ENCODE measurements at regions not wholly inside any gene's neighbourhood (a gene's known extent, or its start where the extent isn't known, plus 50 kb on each side); places are given as distances from the start of the nearest gene placed in this dataset.

DNA sequence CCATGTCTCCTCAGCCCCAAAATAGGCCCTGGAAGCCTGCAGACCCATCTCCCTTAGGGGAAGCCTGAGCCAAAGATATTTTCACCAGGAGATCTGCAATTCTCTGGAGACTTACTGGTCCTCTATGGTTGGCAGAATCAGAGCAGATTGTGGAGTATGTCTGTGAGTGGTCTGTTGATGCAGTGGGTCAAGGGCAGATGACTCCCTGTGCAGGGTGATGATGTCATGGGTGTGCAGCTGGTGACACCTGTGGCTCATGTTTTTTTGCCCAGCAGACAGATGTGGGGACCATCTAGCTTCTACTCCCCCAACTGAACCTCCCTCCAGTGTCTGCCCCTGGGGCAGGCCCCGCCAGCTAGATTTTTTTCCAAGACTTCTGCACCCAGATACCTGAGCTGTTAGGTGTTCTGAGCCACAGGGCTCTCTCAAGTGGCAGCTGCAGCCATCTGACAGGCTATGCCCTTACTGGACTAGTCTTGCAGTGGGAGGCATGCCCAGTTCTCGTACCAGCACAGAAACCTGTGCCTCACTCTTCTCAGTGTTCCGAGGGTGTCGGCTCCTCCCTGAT is 558.7 kb upstream of the LRRTM1 start:
- ChIA-PET CTCF (no interaction called here), POLR2A (no interaction called here)
- H3K27ac ChIP-seq (ENCODE audit: extremely low read depth, low read depth, low read length), result no peak overlapping the region
- H3K4me1 ChIP-seq (ENCODE audit: control insufficient read depth, insufficient read depth, low read length), result no peaks in the 10 kb centered on the region
- H3K36me3 ChIP-seq (ENCODE audit: control insufficient read depth in 2 of 2, insufficient read depth in 1 of 2, low read length in 2 of 2), result no peaks in the 10 kb centered on the region
- TF ChIP-seq ZBTB20 (tag by site-specific recombination; IDR thresholded peaks at IDR 0.05), result no peak
- no peak overlapping the region for H3K4me3 ChIP-seq (ENCODE audit: low read depth, low read length)
- no peaks in the 10 kb centered on the region for H3K9me3 ChIP-seq (ENCODE audit: control insufficient read depth, insufficient read depth, low read depth, low read length)

DNA sequence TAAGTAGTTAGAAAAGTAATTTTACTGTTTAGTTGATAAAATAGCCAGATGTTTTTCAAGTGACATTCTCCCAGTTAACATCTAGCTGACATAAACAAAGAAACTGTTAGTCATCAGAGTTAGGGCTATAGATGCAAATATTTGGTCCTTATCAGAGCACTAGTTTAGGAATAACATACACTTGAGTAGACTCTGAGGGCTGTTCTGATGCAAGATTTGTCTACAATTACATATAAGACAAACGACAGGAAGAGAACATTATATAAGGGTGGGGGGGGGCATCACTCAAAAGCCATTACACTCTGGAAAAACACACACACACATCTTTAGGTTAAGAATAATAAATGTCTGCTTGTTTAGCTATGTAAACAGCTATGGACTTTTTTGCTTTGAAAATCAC is 554.4 kb upstream of the LRRTM1 start:
- CTCF ChIA-PET, result no interaction called here
- Histone ChIP-seq H3K4me3 (ENCODE audit: low read depth, low read length) (no peak overlapping the region), H3K36me3 (ENCODE audit: control insufficient read depth in 2 of 2, insufficient read depth in 1 of 2, low read length in 2 of 2) (no peaks in the 10 kb centered on the region), H3K27ac (ENCODE audit: extremely low read depth, low read depth, low read length) (no peak overlapping the region), H3K9me3 (ENCODE audit: control insufficient read depth, insufficient read depth, low read depth, low read length) (no peaks in the 10 kb centered on the region), H3K4me1 (ENCODE audit: control insufficient read depth, insufficient read depth, low read length) (no peaks in the 10 kb centered on the region)
- POLR2A ChIA-PET, result no interaction called here
- TF ChIP-seq ZXDB (tag by site-specific recombination; IDR thresholded peaks at IDR 0.05) (no peak), ZNF394 (tag by site-specific recombination; IDR thresholded peaks at IDR 0.05; ENCODE audit: borderline replicate concordance) (no peak), KLF16 (tag by site-specific recombination; IDR thresholded peaks at IDR 0.05) (no peak), ZNF140 (tag by site-specific recombination; IDR thresholded peaks at IDR 0.05) (no peak), ZBTB48 (tag by site-specific recombination; IDR thresholded peaks at IDR 0.05) (no peak), HOXC10 (CRISPR knock-in tag; IDR thresholded peaks at IDR 0.05) (no peak), ZNF529 (tag by site-specific recombination; IDR thresholded peaks at IDR 0.05; ENCODE audit: insufficient replicate concordance) (no peak), ZNF544 (tag by site-specific recombination; IDR thresholded peaks at IDR 0.05) (no peak), ZNF530 (tag by site-specific recombination; IDR thresholded peaks at IDR 0.05; ENCODE audit: low read depth) (no peak), ZSCAN16 (tag by site-specific recombination; IDR thresholded peaks at IDR 0.05) (no peak), HOXA7 (CRISPR knock-in tag; IDR thresholded peaks at IDR 0.05; ENCODE audit: borderline replicate concordance) (no peak)
- TF ChIP-seq, protein P1, sequence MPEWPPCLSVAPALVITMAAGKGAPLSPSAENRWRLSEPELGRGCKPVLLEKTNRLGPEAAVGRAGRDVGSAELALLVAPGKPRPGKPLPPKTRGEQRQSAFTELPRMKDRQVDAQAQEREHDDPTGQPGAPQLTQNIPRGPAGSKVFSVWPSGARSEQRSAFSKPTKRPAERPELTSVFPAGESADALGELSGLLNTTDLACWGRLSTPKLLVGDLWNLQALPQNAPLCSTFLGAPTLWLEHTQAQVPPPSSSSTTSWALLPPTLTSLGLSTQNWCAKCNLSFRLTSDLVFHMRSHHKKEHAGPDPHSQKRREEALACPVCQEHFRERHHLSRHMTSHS (tag by site-specific recombination; IDR thresholded peaks at IDR 0.05), result no peak
- TF ChIP-seq, protein P2, sequence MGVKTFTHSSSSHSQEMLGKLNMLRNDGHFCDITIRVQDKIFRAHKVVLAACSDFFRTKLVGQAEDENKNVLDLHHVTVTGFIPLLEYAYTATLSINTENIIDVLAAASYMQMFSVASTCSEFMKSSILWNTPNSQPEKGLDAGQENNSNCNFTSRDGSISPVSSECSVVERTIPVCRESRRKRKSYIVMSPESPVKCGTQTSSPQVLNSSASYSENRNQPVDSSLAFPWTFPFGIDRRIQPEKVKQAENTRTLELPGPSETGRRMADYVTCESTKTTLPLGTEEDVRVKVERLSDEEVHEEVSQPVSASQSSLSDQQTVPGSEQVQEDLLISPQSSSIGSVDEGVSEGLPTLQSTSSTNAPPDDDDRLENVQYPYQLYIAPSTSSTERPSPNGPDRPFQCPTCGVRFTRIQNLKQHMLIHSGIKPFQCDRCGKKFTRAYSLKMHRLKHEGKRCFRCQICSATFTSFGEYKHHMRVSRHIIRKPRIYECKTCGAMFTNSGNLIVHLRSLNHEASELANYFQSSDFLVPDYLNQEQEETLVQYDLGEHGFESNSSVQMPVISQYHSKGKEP (tag by site-specific recombination; IDR thresholded peaks at IDR 0.05), result no peak
- TF ChIP-seq, protein P3, sequence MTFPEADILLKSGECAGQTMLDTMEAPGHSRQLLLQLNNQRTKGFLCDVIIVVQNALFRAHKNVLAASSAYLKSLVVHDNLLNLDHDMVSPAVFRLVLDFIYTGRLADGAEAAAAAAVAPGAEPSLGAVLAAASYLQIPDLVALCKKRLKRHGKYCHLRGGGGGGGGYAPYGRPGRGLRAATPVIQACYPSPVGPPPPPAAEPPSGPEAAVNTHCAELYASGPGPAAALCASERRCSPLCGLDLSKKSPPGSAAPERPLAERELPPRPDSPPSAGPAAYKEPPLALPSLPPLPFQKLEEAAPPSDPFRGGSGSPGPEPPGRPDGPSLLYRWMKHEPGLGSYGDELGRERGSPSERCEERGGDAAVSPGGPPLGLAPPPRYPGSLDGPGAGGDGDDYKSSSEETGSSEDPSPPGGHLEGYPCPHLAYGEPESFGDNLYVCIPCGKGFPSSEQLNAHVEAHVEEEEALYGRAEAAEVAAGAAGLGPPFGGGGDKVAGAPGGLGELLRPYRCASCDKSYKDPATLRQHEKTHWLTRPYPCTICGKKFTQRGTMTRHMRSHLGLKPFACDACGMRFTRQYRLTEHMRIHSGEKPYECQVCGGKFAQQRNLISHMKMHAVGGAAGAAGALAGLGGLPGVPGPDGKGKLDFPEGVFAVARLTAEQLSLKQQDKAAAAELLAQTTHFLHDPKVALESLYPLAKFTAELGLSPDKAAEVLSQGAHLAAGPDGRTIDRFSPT (tag by site-specific recombination; IDR thresholded peaks at IDR 0.05), result no peak
- TF ChIP-seq, protein P4, sequence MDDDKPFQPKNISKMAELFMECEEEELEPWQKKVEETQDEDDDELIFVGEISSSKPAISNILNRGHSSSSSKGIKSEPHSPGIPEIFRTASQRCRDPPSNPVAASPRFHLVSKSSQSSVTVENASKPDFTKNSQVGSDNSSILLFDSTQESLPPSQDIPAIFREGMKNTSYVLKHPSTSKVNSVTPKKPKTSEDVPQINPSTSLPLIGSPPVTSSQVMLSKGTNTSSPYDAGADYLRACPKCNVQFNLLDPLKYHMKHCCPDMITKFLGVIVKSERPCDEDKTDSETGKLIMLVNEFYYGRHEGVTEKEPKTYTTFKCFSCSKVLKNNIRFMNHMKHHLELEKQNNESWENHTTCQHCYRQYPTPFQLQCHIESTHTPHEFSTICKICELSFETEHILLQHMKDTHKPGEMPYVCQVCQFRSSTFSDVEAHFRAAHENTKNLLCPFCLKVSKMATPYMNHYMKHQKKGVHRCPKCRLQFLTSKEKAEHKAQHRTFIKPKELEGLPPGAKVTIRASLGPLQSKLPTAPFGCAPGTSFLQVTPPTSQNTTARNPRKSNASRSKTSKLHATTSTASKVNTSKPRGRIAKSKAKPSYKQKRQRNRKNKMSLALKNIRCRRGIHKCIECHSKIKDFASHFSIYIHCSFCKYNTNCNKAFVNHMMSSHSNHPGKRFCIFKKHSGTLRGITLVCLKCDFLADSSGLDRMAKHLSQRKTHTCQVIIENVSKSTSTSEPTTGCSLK (tag by site-specific recombination; IDR thresholded peaks at IDR 0.05), result no peak

All from HEK293 (cell line).